ENCODE measurements at regions not wholly inside any gene's neighbourhood (a gene's known extent, or its start where the extent isn't known, plus 50 kb on each side); places are given as distances from the start of the nearest gene placed in this dataset.

DNA sequence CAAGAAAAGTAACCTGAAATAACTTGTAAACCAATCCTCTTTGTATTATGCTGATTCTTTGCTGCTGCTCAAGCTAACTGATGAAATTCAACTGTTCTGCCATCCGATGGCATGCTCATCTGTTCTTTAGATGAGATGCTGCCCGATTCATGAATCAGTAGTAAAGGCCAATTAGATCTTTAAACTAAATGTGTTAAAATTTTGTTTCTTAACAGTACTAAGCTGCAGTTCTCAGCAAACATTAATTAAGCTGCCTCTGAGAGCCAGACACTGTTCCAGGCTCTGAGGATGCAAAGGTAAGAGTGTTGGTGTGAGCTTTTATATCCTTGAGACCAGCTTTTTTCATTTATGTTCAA lies 77.0 kb upstream of the NT5E start:
- TF ChIP-seq, protein P1, sequence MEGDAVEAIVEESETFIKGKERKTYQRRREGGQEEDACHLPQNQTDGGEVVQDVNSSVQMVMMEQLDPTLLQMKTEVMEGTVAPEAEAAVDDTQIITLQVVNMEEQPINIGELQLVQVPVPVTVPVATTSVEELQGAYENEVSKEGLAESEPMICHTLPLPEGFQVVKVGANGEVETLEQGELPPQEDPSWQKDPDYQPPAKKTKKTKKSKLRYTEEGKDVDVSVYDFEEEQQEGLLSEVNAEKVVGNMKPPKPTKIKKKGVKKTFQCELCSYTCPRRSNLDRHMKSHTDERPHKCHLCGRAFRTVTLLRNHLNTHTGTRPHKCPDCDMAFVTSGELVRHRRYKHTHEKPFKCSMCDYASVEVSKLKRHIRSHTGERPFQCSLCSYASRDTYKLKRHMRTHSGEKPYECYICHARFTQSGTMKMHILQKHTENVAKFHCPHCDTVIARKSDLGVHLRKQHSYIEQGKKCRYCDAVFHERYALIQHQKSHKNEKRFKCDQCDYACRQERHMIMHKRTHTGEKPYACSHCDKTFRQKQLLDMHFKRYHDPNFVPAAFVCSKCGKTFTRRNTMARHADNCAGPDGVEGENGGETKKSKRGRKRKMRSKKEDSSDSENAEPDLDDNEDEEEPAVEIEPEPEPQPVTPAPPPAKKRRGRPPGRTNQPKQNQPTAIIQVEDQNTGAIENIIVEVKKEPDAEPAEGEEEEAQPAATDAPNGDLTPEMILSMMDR (IDR thresholded peaks at IDR 0.05): no peak
- TF ChIP-seq POLR2A (IDR thresholded peaks at IDR 0.05): no peak
- Histone ChIP-seq H3K27ac (no peak overlapping the region), H3K9me3 (replicated peaks in 1 of 3) (no peaks in the 10 kb centered on the region), H3K4me1 (replicated peaks in 1 of 2) (no peaks in the 10 kb centered on the region), H3K27me3 (no peaks in the 10 kb centered on the region), H3K4me3 (no peak overlapping the region), H3K36me3 (replicated peaks in 1 of 2) (no peaks in the 10 kb centered on the region)
- intact Hi-C loops (cut with DNase I): no loop called here
- no peak for DNase-seq
- WGBS, 4 donors: 39 to 87% (median 70%) methylated on average over 2 of the region's 2 CpGs

GRCh38 chr6:85372188-85372914 lies 77.5 kb upstream of the NT5E start:
- TF ChIP-seq, protein P1 (IDR thresholded peaks at IDR 0.05): no peak
- TF ChIP-seq POLR2A (IDR thresholded peaks at IDR 0.05): no peak
- intact Hi-C loops (cut with DNase I): no loop called here
- no peak for DNase-seq
- H3K4me1 ChIP-seq (replicated peaks in 1 of 2): no peaks in the 10 kb centered on the region
- WGBS, 4 donors: 65 to 79% (median 78%) methylated on average over 7 to 9 of the region's 9 CpGs
- no peaks in the 10 kb centered on the region for H3K9me3 ChIP-seq (replicated peaks in 1 of 3)
- no peaks in the 10 kb centered on the region for H3K27me3 ChIP-seq
- no peak overlapping the region for H3K27ac ChIP-seq
- H3K4me3 ChIP-seq: no peak overlapping the region
- no peaks in the 10 kb centered on the region for H3K36me3 ChIP-seq (replicated peaks in 1 of 2)

GRCh38 chr6:85368631-85369030 lies 81.3 kb upstream of the NT5E start:
- no peaks in the 10 kb centered on the region for H3K27me3 ChIP-seq
- intact Hi-C loops (cut with DNase I): no loop called here
- no peaks in the 10 kb centered on the region for H3K4me1 ChIP-seq (replicated peaks in 1 of 2)
- H3K4me3 ChIP-seq: no peak overlapping the region
- H3K27ac ChIP-seq: no peak overlapping the region
- 45 to 73% (median 56%) methylated on average over 5 of the region's 5 CpGs for WGBS, 4 donors
- H3K9me3 ChIP-seq (replicated peaks in 1 of 3): no peaks in the 10 kb centered on the region
- no peak for TF ChIP-seq POLR2A (IDR thresholded peaks at IDR 0.05)
- TF ChIP-seq, protein P1 (IDR thresholded peaks at IDR 0.05): no peak
- no peaks in the 10 kb centered on the region for H3K36me3 ChIP-seq (replicated peaks in 1 of 2)
- DNase-seq: no peak

DNA sequence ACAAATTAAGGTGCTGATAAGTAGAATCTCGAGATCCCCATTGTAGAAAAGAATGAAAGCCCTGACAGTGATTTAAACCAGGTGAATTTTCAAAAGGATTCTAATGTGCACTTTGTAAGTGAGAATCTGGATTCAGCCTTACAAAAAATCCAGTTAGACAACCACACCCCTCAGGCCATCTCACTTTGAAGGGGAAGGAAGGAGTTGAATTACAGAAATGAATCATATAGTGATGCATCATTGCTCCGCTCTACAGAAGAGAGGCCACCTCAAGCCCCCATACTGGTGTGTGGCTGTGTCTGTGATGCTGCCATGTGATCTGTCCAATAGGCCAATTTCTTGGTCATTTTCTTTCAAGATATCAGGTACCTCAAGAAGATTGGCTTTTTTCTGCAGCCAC lies 85.5 kb upstream of the NT5E start:
- Histone ChIP-seq H3K27ac (no peak overlapping the region), H3K9me3 (replicated peaks in 1 of 3) (no peaks in the 10 kb centered on the region), H3K4me3 (no peak overlapping the region), H3K4me1 (replicated peaks in 1 of 2) (peaks cover 0 to 8% of the 10 kb centered on the region in 2 donors), H3K36me3 (replicated peaks in 1 of 2) (no peaks in the 10 kb centered on the region), H3K27me3 (no peaks in the 10 kb centered on the region)
- intact Hi-C loops (cut with DNase I): no loop called here
- no peak for DNase-seq
- WGBS, 4 donors: 68 to 74% (median 69%) methylated on average over 2 of the region's 2 CpGs
- no peak for TF ChIP-seq POLR2A (IDR thresholded peaks at IDR 0.05)
- TF ChIP-seq, protein P1 (IDR thresholded peaks at IDR 0.05): no peak
